IPS-20b (cell line): ENCODE measurements at regions not wholly inside any gene's neighbourhood (a gene's known extent, or its start where the extent isn't known, plus 50 kb on each side); places are given as distances from the start of the nearest gene placed in this dataset.
"Not testable (repeated sequence)": the region's sequence is repeated elsewhere in the genome, so short reads cannot be mapped to it uniquely, and the experiment has no call there.

ENCODE experiments used
- H3K27ac ChIP-seq: one replicate; pipeline ENCODE4 v1.5.1; 2013; ENCODE audit warnings: low read length
- H3K27me3 ChIP-seq: 2 replicates; pipeline ENCODE4 v1.6.1; 2013; ENCODE audit warnings: mild to moderate bottlenecking, low read length, inconsistent platforms; ENCODE audit not compliant: insufficient read depth
- H3K36me3 ChIP-seq: 2 replicates; pipeline ENCODE4 v1.6.1; 2013; ENCODE audit warnings: low read depth, mild to moderate bottlenecking, inconsistent platforms, low read length, moderate library complexity; ENCODE audit not compliant: insufficient read depth
- H3K4me1 ChIP-seq: 2 replicates; pipeline ENCODE4 v1.6.1; 2013; ENCODE audit warnings: mild to moderate bottlenecking, control low read depth, inconsistent platforms, low read length, moderate library complexity; ENCODE audit not compliant: insufficient read depth
- H3K4me3 ChIP-seq: 2 replicates; pipeline ENCODE4 v1.5.1; 2013; ENCODE audit warnings: mild to moderate bottlenecking, low read length, inconsistent platforms
- H3K9ac ChIP-seq: 2 replicates; pipeline ENCODE4 v1.6.1; 2013; ENCODE audit warnings: low read depth, mild to moderate bottlenecking, inconsistent platforms, low read length, moderate library complexity
- H3K9me3 ChIP-seq: 2 replicates; pipeline ENCODE4 v1.6.1; 2013; ENCODE audit warnings: mild to moderate bottlenecking, low read depth, low read length, inconsistent platforms; ENCODE audit not compliant: insufficient read depth

- Histone ChIP-seq H3K27me3 (no peaks in the 10 kb centered on the region), H3K27ac (no peak overlapping the region), H3K36me3 (no peaks in the 10 kb centered on the region), H3K4me1 (no peaks in the 10 kb centered on the region), H3K4me3 (no peak overlapping the region), H3K9ac (no peak overlapping the region), H3K9me3 (no peaks in the 10 kb centered on the region)
Observed at GRCh38 chr3:137568880-137569279, 195.2 kb upstream of the SOX14 start.

DNA sequence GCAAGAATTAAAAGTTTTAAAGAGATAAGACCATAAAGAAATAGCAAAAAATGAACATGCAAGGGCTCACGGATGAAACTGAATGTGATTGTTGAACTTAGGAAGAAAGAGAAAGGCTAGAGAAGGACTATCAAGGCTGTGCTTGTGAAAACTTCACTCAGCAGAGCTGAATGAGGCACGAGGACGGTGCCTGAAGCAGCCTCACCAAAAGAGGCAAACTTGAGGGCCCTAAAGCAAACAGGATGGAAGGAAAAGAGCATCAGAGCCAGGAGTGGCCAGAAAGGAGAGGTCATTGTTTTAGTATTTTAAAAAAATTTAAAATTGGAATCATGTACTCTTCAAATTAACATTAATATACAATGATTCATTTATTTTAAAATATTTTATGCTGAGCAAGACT, 191.2 kb upstream of the SOX14 start:
- Histone ChIP-seq H3K27me3 (no peaks in the 10 kb centered on the region), H3K9me3 (no peaks in the 10 kb centered on the region), H3K4me1 (no peaks in the 10 kb centered on the region), H3K9ac (no peak overlapping the region), H3K27ac (no peak overlapping the region), H3K4me3 (no peak overlapping the region), H3K36me3 (no peaks in the 10 kb centered on the region)

DNA sequence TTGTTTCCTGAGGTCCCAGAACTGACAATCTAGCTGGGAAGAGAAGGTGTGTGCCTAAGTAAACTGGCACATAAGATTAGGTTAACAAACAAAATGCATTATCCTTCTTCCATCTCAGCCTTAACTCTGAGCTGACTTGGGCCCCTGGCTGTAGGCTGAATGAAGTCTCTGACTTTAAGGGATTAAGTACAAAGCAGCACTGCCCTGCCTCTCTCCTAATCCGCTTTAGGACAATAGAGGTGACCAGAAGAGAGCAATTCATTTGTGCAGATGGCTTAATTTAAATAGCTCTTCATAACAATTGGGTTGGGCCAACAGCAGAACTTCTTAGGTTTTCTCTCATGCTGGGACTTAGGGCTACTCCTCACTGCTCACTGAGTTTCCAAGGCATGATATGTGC, 181.6 kb upstream of the SOX14 start:
- peak overlapping the region; percentile 51 for H3K4me3 ChIP-seq
- peaks cover 8% of the 10 kb centered on the region for H3K9me3 ChIP-seq
- H3K4me1 ChIP-seq, result peaks cover 15% of the 10 kb centered on the region; the same call in 1 of the 2 replicates
- no peaks in the 10 kb centered on the region for H3K27me3 ChIP-seq
- no peaks in the 10 kb centered on the region for H3K36me3 ChIP-seq
- no peak overlapping the region for H3K27ac ChIP-seq
- peak overlapping the region; percentile 17; the same call in 1 of the 2 replicates for H3K9ac ChIP-seq

- Histone ChIP-seq H3K4me3 (peak overlapping the region; percentile 51; the same call in 1 of the 2 replicates), H3K36me3 (no peaks in the 10 kb centered on the region), H3K4me1 (peaks cover 15% of the 10 kb centered on the region; the same call in 1 of the 2 replicates), H3K27ac (no peak overlapping the region), H3K9me3 (peaks cover 6% of the 10 kb centered on the region), H3K9ac (no peak overlapping the region), H3K27me3 (no peaks in the 10 kb centered on the region)
Observed at GRCh38 chr3:137583256-137583655, 180.9 kb upstream of the SOX14 start.

DNA sequence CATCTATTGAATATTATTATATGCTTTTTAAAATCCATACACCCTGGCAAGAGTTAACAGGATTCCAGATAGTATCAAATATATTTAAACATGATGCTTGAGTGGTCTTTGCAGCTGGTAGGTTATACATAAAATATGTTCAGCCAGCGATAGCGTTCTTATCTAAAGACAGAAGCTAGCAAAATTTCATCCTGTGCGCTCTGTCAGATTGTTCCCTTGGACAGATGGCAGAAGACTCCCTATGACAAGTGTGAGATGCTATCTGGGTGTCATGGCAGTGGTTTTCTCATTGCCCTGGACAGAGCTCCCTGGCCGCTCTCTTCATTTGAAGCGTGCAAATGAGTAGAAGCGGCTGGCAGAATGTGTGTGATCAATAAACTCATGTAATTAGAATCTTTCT, 175.2 kb upstream of the SOX14 start:
- Histone ChIP-seq H3K9me3 (no peaks in the 10 kb centered on the region), H3K9ac (no peak overlapping the region), H3K36me3 (no peaks in the 10 kb centered on the region), H3K4me1 (no peaks in the 10 kb centered on the region), H3K27me3 (no peaks in the 10 kb centered on the region), H3K27ac (no peak overlapping the region), H3K4me3 (no peak overlapping the region)

DNA sequence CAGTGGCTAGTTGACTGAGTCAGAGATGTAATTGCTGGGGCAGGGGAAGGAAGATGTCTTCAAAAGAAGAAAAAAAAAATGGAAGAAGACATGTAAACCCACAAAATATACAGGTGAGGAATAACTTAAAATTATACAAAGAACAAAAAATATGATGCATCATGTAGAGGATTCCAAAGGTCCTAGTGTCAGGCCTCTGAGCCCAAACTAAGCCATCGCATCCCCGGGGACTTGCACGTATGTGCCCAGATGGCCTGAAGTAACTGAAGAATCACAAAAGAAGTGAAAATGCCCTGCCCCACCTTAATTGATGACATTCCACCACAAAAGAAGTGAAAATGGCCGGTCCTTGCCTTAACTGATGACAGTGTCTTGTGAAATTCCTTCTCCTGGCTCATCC, 168.7 kb upstream of the SOX14 start:
- not testable (repeated sequence) for H3K9ac ChIP-seq, H3K4me1 ChIP-seq, H3K27ac ChIP-seq, H3K4me3 ChIP-seq, H3K9me3 ChIP-seq, H3K27me3 ChIP-seq, H3K36me3 ChIP-seq

DNA sequence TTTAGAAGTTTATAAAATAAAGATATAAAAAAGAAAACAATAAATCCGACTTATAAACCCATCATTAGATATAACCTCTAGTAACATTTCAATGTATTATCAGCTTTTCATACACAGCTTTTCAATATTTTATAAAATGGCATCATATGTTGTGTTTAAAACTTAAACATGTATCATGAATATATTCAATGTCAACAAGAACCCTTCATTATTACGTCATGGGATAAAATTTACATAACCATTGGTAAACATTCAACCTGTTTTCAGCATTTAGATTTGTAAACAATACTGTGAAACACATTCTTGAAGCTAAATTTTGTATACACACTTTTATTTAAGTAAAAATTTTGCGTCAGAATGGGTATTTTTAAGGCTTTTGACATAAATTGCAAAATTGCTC, 153.4 kb upstream of the SOX14 start:
- Histone ChIP-seq H3K4me3 (no peak overlapping the region), H3K4me1 (peaks cover 13% of the 10 kb centered on the region), H3K27ac (no peak overlapping the region), H3K9ac (no peak overlapping the region), H3K27me3 (no peaks in the 10 kb centered on the region), H3K36me3 (no peaks in the 10 kb centered on the region), H3K9me3 (no peaks in the 10 kb centered on the region)

DNA sequence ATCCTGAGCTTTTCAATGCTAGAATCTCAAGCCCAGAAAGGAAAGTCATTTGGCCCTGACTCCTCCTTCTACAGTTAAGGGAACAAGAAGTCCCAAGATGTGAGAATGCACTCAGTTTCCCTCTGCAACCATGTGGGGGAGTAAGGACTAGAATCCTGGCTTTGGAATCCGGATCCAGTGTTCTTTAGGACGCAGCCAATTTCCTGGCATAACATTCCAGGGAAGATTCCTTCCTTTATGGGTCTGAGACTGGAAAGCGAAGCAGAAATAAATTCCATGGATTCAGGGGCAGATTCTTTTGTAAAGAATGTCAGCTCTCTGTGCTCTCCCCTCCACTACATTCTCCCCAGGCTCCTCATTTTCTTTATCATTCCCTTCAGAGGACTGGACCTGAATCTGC, 151.8 kb upstream of the SOX14 start:
- no peaks in the 10 kb centered on the region for H3K27me3 ChIP-seq
- H3K9ac ChIP-seq, result no peak overlapping the region
- H3K9me3 ChIP-seq, result no peaks in the 10 kb centered on the region
- peaks cover 13% of the 10 kb centered on the region for H3K4me1 ChIP-seq
- no peaks in the 10 kb centered on the region for H3K36me3 ChIP-seq
- H3K4me3 ChIP-seq, result no peak overlapping the region
- no peak overlapping the region for H3K27ac ChIP-seq

DNA sequence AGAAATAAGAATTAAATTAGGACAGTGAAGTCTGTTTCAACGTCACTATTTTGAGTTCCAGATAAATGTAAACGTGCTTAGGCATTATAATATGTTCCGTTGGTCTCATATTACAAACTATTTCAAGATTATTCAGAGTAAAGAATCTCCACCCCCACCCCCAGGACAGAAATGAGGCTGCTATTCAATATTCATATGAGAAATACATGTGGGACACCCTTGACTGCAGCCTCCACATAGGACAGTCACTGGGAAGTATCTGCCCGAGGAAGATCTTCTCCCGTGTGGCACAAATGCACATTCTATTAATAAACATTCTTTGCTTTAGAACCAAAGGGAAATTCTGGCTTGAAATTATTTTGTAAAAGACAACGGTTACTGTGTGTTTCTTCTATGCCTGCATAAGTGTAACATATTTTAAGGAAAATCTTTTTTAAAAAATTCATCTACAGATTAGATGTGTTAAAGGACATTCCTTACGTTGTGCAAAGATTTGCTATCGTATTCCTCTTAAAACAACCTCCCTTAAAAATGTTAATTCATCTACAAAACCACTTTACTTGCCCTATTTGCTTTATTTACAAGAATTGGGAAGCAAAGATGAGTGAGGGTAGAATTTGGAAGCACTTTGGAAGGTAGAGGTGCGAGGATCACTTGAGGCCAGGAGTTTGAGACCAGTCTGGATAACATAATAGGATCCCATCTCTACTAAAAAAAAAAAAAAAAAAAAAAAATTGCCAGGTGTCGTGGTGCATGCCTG, 148.3 kb upstream of the SOX14 start:
- no peak overlapping the region for H3K27ac ChIP-seq
- H3K9ac ChIP-seq, result no peak overlapping the region
- H3K9me3 ChIP-seq, result no peaks in the 10 kb centered on the region
- H3K4me1 ChIP-seq, result peaks cover 13% of the 10 kb centered on the region
- H3K4me3 ChIP-seq, result no peak overlapping the region
- H3K36me3 ChIP-seq, result no peaks in the 10 kb centered on the region
- H3K27me3 ChIP-seq, result no peaks in the 10 kb centered on the region

- Histone ChIP-seq H3K4me1 (peaks cover 11% of the 10 kb centered on the region; the same call in 1 of the 2 replicates), H3K9me3 (no peaks in the 10 kb centered on the region), H3K36me3 (no peaks in the 10 kb centered on the region), H3K27me3 (peaks cover 36% of the 10 kb centered on the region; the same call in 1 of the 2 replicates), H3K27ac (no peak overlapping the region), H3K4me3 (peak overlapping the region; percentile 48; the same call in 1 of the 2 replicates), H3K9ac (no peak overlapping the region)
Observed at GRCh38 chr3:137641879-137642704, 122.0 kb upstream of the SOX14 start.

GRCh38 chr3:137642831-137643230, 121.3 kb upstream of the SOX14 start:
- H3K27me3 ChIP-seq, result peaks cover 36% of the 10 kb centered on the region
- no peaks in the 10 kb centered on the region for H3K36me3 ChIP-seq
- H3K4me3 ChIP-seq, result peak overlapping the region; percentile 48; the same call in 1 of the 2 replicates
- peaks cover 17% of the 10 kb centered on the region; the same call in 1 of the 2 replicates for H3K4me1 ChIP-seq
- no peak overlapping the region for H3K9ac ChIP-seq
- no peaks in the 10 kb centered on the region for H3K9me3 ChIP-seq
- no peak overlapping the region for H3K27ac ChIP-seq

- Histone ChIP-seq H3K36me3 (no peaks in the 10 kb centered on the region), H3K4me3 (peak overlapping the region; percentile 33; the same call in 1 of the 2 replicates), H3K27me3 (peaks cover 46% of the 10 kb centered on the region), H3K27ac (no peak overlapping the region), H3K9me3 (no peaks in the 10 kb centered on the region), H3K4me1 (peaks cover 19% of the 10 kb centered on the region; the same call in 1 of the 2 replicates), H3K9ac (no peak overlapping the region; the same call in 1 of the 2 replicates)
Observed at GRCh38 chr3:137647179-137647578, 116.9 kb upstream of the SOX14 start.
